ENCODE measurements at regions not wholly inside any gene's neighbourhood (a gene's known extent, or its start where the extent isn't known, plus 50 kb on each side); places are given as distances from the start of the nearest gene placed in this dataset.

- Histone ChIP-seq H3K9me1 (ENCODE audit: control insufficient read depth, extremely low read depth, insufficient read depth, low read length) (no peaks in the 10 kb centered on the region), H3K9me3 (ENCODE audit: control insufficient read depth, low read depth, low read length) (no peaks in the 10 kb centered on the region), H3K36me3 (ENCODE audit: control insufficient read depth in 2 of 2, extremely low read depth in 1 of 2, insufficient read depth in 2 of 2, low read length in 2 of 2) (no peaks in the 10 kb centered on the region), H3K4me3 (ENCODE audit: control insufficient read depth in 2 of 3, extremely low read depth in 1 of 3, insufficient read depth in 2 of 3, low read depth in 1 of 3, low read length in 3 of 3) (no peak overlapping the region), H2AFZ (ENCODE audit: control insufficient read depth, low read length) (no peak overlapping the region), H3K27me3 (ENCODE audit: control insufficient read depth, extremely low read depth, insufficient read depth, low read length) (no peaks in the 10 kb centered on the region), H3K9ac (ENCODE audit: control insufficient read depth, extremely low read depth, insufficient read depth, low read length) (no peak overlapping the region), H3K4me2 (ENCODE audit: control insufficient read depth, extremely low read depth, insufficient read depth, low read depth, low read length) (no peak overlapping the region), H3K4me1 (ENCODE audit: control insufficient read depth, extremely low read depth, insufficient read depth, low read length) (no peaks in the 10 kb centered on the region), H3K27ac (ENCODE audit: control insufficient read depth, insufficient read depth, low read length) (no peak overlapping the region), H3K79me2 (ENCODE audit: control insufficient read depth, insufficient read depth, low read length) (no peaks in the 10 kb centered on the region), H4K20me1 (ENCODE audit: control insufficient read depth, extremely low read depth, insufficient read depth, low read length) (no peaks in the 10 kb centered on the region)
- DNase-seq (ENCODE audit: low read depth, low spot score): no peak
- TF ChIP-seq EZH2 (IDR thresholded peaks at IDR 0.05; ENCODE audit: low read length) (no peak), CTCF (optimal IDR thresholded peaks at IDR 0.05 in 1 of 3, IDR thresholded peaks at IDR 0.05 in 1 of 3, conservative IDR thresholded peaks at IDR 0.05 in 1 of 3; ENCODE audit: extremely low read depth in 1 of 3, insufficient read depth in 2 of 3, low read length in 3 of 3) (no peak)
- dilution Hi-C loops (cut with MboI; ENCODE audit: extremely low pct_ligation_motif_present, low sequenced_read_pairs): no loop called here
- no peak for FAIRE-seq
These were observed 634.8 kb downstream of the KCNJ2 start for GRCh38 chr17:70804161-70804560.

GRCh38 chr17:70808596-70808995 lies 639.3 kb downstream of the KCNJ2 start:
- no peak for FAIRE-seq
- no peaks in the 10 kb centered on the region for H3K4me1 ChIP-seq (ENCODE audit: control insufficient read depth, extremely low read depth, insufficient read depth, low read length)

More at GRCh38 chr17:70808596-70808995, 639.3 kb downstream of the KCNJ2 start:
- Histone ChIP-seq H3K79me2 (ENCODE audit: control insufficient read depth, insufficient read depth, low read length) (no peaks in the 10 kb centered on the region), H3K9me1 (ENCODE audit: control insufficient read depth, extremely low read depth, insufficient read depth, low read length) (no peaks in the 10 kb centered on the region), H3K4me2 (ENCODE audit: control insufficient read depth, extremely low read depth, insufficient read depth, low read depth, low read length) (no peak overlapping the region), H3K9ac (ENCODE audit: control insufficient read depth, extremely low read depth, insufficient read depth, low read length) (no peak overlapping the region), H3K4me3 (ENCODE audit: control insufficient read depth in 2 of 3, extremely low read depth in 1 of 3, insufficient read depth in 2 of 3, low read depth in 1 of 3, low read length in 3 of 3) (no peak overlapping the region), H3K9me3 (ENCODE audit: control insufficient read depth, low read depth, low read length) (no peaks in the 10 kb centered on the region), H3K27me3 (ENCODE audit: control insufficient read depth, extremely low read depth, insufficient read depth, low read length) (no peaks in the 10 kb centered on the region), H4K20me1 (ENCODE audit: control insufficient read depth, extremely low read depth, insufficient read depth, low read length) (no peaks in the 10 kb centered on the region), H3K27ac (ENCODE audit: control insufficient read depth, insufficient read depth, low read length) (no peak overlapping the region), H2AFZ (ENCODE audit: control insufficient read depth, low read length) (no peak overlapping the region), H3K36me3 (ENCODE audit: control insufficient read depth in 2 of 2, extremely low read depth in 1 of 2, insufficient read depth in 2 of 2, low read length in 2 of 2) (no peaks in the 10 kb centered on the region)
- dilution Hi-C loops (cut with MboI; ENCODE audit: extremely low pct_ligation_motif_present, low sequenced_read_pairs): no loop called here
- TF ChIP-seq CTCF (optimal IDR thresholded peaks at IDR 0.05 in 1 of 3, IDR thresholded peaks at IDR 0.05 in 1 of 3, conservative IDR thresholded peaks at IDR 0.05 in 1 of 3; ENCODE audit: extremely low read depth in 1 of 3, insufficient read depth in 2 of 3, low read length in 3 of 3): peak; percentile 48 to 55 (median 52)
- no peak for TF ChIP-seq EZH2 (IDR thresholded peaks at IDR 0.05; ENCODE audit: low read length)
- no peak for DNase-seq (ENCODE audit: low read depth, low spot score)

Data from keratinocyte (primary cell).